Prostate gland (tissue), 2 donors: ENCODE measurements at regions not wholly inside any gene's neighbourhood (a gene's known extent, or its start where the extent isn't known, plus 50 kb on each side); places are given as distances from the start of the nearest gene placed in this dataset.

Source experiments
- CTCF ChIP-seq, 4 experiments: fragments of 200-600 bp in 2 of 4; fragments of 450-650 bp in 2 of 4; sonication (generic) in 2 of 4; IDR thresholded peaks; 1 replicate in 3 of 4; 2 replicates in 1 of 4; pipeline ENCODE4 v1.5.1; 2016 to 2019; ENCODE audit warnings: antibody characterized with exemption in 4 of 4, mild to moderate bottlenecking in 2 of 4, moderate library complexity in 2 of 4
- POLR2A ChIP-seq: fragments of 450-650 bp; IDR thresholded peaks from one replicate; pipeline ENCODE4 v1.6.1; 2016; ENCODE audit warnings: antibody characterized with exemption, mild to moderate bottlenecking
- POLR2AphosphoS5 ChIP-seq: sonication (generic); formaldehyde crosslinking; IDR thresholded peaks from one replicate; pipeline ENCODE4 v1.6.1; 2017; ENCODE audit warnings: antibody characterized with exemption

- TF ChIP-seq CTCF (IDR thresholded peaks at IDR 0.05) (no peak), POLR2A (no peak), POLR2AphosphoS5 (no peak)
Observed at GRCh38 chr6:63507096-63507495, 65.2 kb upstream of the LOC128125822 start.
